OCI-LY1 (cell line): ENCODE measurements at regions not wholly inside any gene's neighbourhood (a gene's known extent, or its start where the extent isn't known, plus 50 kb on each side); places are given as distances from the start of the nearest gene placed in this dataset.

ENCODE experiments used
- EZH2 ChIP-seq: fragments of 200-600 bp; sonication (generic), shearing (Covaris generic); IDR thresholded peaks from 2 replicates; pipeline ENCODE4 v1.8.0; 2017; ENCODE audit warnings: borderline replicate concordance, mixed run types, mild to moderate bottlenecking, antibody characterized with exemption, low read length, moderate library complexity, mixed read lengths
- TF ChIP-seq, protein P1 (sequence below): fragments of 200-600 bp; sonication (generic), shearing (Covaris generic); IDR thresholded peaks from 2 replicates; pipeline ENCODE4 v1.5.1; 2017; ENCODE audit warnings: mild to moderate bottlenecking, antibody characterized with exemption, low read length, moderate library complexity, mixed read lengths

DNA sequence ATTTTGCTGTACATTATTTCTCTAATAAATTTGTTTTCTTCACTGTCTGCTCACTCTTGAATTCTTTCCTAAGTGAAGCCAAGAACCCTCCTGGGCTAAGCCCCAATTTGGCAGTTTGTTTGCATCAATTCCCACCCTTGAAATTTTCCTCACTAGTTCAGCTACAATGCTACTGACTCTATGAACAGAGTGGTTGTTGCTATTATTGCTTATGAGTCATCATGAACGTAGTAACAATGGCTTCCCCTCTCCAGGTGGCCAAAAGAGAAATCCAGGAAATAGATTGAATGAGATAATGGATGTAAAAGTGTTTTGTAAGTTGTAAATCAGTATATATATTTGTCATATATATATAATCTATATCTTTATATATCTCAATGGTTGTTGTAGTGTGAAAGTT is 193.0 kb downstream of the URB2 start:
- TF ChIP-seq, protein P1, sequence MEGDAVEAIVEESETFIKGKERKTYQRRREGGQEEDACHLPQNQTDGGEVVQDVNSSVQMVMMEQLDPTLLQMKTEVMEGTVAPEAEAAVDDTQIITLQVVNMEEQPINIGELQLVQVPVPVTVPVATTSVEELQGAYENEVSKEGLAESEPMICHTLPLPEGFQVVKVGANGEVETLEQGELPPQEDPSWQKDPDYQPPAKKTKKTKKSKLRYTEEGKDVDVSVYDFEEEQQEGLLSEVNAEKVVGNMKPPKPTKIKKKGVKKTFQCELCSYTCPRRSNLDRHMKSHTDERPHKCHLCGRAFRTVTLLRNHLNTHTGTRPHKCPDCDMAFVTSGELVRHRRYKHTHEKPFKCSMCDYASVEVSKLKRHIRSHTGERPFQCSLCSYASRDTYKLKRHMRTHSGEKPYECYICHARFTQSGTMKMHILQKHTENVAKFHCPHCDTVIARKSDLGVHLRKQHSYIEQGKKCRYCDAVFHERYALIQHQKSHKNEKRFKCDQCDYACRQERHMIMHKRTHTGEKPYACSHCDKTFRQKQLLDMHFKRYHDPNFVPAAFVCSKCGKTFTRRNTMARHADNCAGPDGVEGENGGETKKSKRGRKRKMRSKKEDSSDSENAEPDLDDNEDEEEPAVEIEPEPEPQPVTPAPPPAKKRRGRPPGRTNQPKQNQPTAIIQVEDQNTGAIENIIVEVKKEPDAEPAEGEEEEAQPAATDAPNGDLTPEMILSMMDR = no peak
- TF ChIP-seq EZH2 = no peak
